ENCODE measurements at regions not wholly inside any gene's neighbourhood (a gene's known extent, or its start where the extent isn't known, plus 50 kb on each side); places are given as distances from the start of the nearest gene placed in this dataset.

- TF ChIP-seq, protein P1, sequence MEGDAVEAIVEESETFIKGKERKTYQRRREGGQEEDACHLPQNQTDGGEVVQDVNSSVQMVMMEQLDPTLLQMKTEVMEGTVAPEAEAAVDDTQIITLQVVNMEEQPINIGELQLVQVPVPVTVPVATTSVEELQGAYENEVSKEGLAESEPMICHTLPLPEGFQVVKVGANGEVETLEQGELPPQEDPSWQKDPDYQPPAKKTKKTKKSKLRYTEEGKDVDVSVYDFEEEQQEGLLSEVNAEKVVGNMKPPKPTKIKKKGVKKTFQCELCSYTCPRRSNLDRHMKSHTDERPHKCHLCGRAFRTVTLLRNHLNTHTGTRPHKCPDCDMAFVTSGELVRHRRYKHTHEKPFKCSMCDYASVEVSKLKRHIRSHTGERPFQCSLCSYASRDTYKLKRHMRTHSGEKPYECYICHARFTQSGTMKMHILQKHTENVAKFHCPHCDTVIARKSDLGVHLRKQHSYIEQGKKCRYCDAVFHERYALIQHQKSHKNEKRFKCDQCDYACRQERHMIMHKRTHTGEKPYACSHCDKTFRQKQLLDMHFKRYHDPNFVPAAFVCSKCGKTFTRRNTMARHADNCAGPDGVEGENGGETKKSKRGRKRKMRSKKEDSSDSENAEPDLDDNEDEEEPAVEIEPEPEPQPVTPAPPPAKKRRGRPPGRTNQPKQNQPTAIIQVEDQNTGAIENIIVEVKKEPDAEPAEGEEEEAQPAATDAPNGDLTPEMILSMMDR (IDR thresholded peaks at IDR 0.05; ENCODE audit: unreplicated experiment): no peak
- Mint-ChIP-seq H3K27me3 (ENCODE audit: unreplicated experiment) (peaks cover 2% of the 10 kb centered on the region), H3K4me3 (ENCODE audit: unreplicated experiment) (no peak overlapping the region), H3K36me3 (ENCODE audit: low read depth, unreplicated experiment) (no peaks in the 10 kb centered on the region), H3K4me1 (ENCODE audit: unreplicated experiment) (peaks cover 1% of the 10 kb centered on the region), H3K27ac (ENCODE audit: unreplicated experiment) (no peak overlapping the region), H3K9me3 (ENCODE audit: unreplicated experiment) (no peaks in the 10 kb centered on the region)
- no peak for DNase-seq (ENCODE audit: low spot score)
These were observed 273.6 kb downstream of the LRFN2 start for GRCh38 chr6:40313582-40313981.

GRCh38 chr6:40312213-40313015 lies 274.8 kb downstream of the LRFN2 start:
- peaks cover 2% of the 10 kb centered on the region for H3K27me3 Mint-ChIP-seq (ENCODE audit: unreplicated experiment)
- TF ChIP-seq, protein P1 (IDR thresholded peaks at IDR 0.05; ENCODE audit: unreplicated experiment): no peak
- H3K4me3 Mint-ChIP-seq (ENCODE audit: unreplicated experiment): no peak overlapping the region
- H3K36me3 Mint-ChIP-seq (ENCODE audit: low read depth, unreplicated experiment): no peaks in the 10 kb centered on the region
- peaks cover 2% of the 10 kb centered on the region for H3K4me1 Mint-ChIP-seq (ENCODE audit: unreplicated experiment)
- no peaks in the 10 kb centered on the region for H3K9me3 Mint-ChIP-seq (ENCODE audit: unreplicated experiment)
- DNase-seq (ENCODE audit: low spot score): no peak
- no peak overlapping the region for H3K27ac Mint-ChIP-seq (ENCODE audit: unreplicated experiment)

- H3K36me3 Mint-ChIP-seq (ENCODE audit: low read depth, unreplicated experiment): no peaks in the 10 kb centered on the region
- H3K4me1 Mint-ChIP-seq (ENCODE audit: unreplicated experiment): peaks cover 2% of the 10 kb centered on the region
- peak; percentile 89 for DNase-seq (ENCODE audit: low spot score)
- H3K27me3 Mint-ChIP-seq (ENCODE audit: unreplicated experiment): peaks cover 2% of the 10 kb centered on the region
- no peak overlapping the region for H3K4me3 Mint-ChIP-seq (ENCODE audit: unreplicated experiment)
- H3K27ac Mint-ChIP-seq (ENCODE audit: unreplicated experiment): no peak overlapping the region
- TF ChIP-seq, protein P1 (IDR thresholded peaks at IDR 0.05; ENCODE audit: unreplicated experiment): peak; percentile 96
- no peaks in the 10 kb centered on the region for H3K9me3 Mint-ChIP-seq (ENCODE audit: unreplicated experiment)
These were observed 278.4 kb downstream of the LRFN2 start for GRCh38 chr6:40308533-40309306.

DNA sequence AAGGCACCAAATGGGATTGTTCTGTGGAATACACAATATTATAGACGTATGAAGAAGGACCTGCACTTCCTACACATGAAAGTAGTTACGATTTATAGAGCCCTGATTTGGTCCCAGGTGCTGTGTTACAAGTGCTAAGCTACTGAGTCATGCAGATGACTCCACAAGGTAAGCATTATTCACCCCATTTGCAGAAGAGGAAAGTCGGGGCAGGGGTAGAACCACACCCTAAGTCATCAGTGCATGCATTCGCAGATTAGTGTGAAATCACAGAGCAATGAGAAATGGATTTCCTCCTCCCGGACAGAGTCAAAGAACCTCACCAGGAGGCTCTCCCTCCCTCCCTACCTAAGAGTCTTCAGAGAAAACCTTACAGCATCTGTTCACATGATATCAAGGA lies 279.5 kb downstream of the LRFN2 start:
- no peak for DNase-seq (ENCODE audit: low spot score)
- no peak overlapping the region for H3K27ac Mint-ChIP-seq (ENCODE audit: unreplicated experiment)
- no peaks in the 10 kb centered on the region for H3K9me3 Mint-ChIP-seq (ENCODE audit: unreplicated experiment)
- H3K36me3 Mint-ChIP-seq (ENCODE audit: low read depth, unreplicated experiment): no peaks in the 10 kb centered on the region
- peaks cover 2% of the 10 kb centered on the region for H3K4me1 Mint-ChIP-seq (ENCODE audit: unreplicated experiment)
- TF ChIP-seq, protein P1 (IDR thresholded peaks at IDR 0.05; ENCODE audit: unreplicated experiment): no peak
- peaks cover 2% of the 10 kb centered on the region for H3K27me3 Mint-ChIP-seq (ENCODE audit: unreplicated experiment)
- no peak overlapping the region for H3K4me3 Mint-ChIP-seq (ENCODE audit: unreplicated experiment)
